ENCODE measurements at regions not wholly inside any gene's neighbourhood (a gene's known extent, or its start where the extent isn't known, plus 50 kb on each side); places are given as distances from the start of the nearest gene placed in this dataset.

DNA sequence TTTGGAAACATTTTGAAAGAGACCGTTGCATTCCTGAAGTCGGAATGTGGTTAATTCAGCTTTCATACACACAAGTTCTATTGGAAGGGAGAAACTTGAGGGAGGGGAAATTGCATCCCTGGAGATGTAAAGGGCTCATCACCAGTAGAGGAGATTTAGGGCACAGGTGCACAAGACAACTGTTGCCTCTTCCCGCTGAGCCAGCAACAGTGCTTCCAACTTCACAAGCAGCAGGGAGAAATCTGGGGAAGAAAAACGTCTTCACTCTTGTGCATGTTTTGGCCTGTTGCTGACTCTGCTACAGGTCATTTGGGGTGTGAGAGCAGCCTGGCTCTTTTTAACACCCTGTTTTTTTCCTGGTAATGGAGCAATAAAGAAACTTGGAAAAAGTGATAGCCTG is 277.9 kb downstream of the GAS1 start:
- no peaks in the 10 kb centered on the region for H3K9me3 ChIP-seq (ENCODE audit: control insufficient read depth, low read length)
- no peaks in the 10 kb centered on the region for H3K4me1 ChIP-seq (ENCODE audit: control insufficient read depth, insufficient read depth, low read length)
- no peak overlapping the region for H3K27ac ChIP-seq (ENCODE audit: insufficient read depth, low read depth, low read length, poor library complexity, severe bottlenecking)
- no peaks in the 10 kb centered on the region for H3K27me3 ChIP-seq (ENCODE audit: control insufficient read depth, insufficient read depth, low read length, poor library complexity, severe bottlenecking)
- no peaks in the 10 kb centered on the region for H3K36me3 ChIP-seq (ENCODE audit: control insufficient read depth, insufficient read depth, low read length)
- 74 to 86% methylated on average over 4 of the region's 4 CpGs for WGBS, 2 experiments
- H3K4me3 ChIP-seq (ENCODE audit: insufficient read depth, low read depth, low read length), result no peak overlapping the region

DNA sequence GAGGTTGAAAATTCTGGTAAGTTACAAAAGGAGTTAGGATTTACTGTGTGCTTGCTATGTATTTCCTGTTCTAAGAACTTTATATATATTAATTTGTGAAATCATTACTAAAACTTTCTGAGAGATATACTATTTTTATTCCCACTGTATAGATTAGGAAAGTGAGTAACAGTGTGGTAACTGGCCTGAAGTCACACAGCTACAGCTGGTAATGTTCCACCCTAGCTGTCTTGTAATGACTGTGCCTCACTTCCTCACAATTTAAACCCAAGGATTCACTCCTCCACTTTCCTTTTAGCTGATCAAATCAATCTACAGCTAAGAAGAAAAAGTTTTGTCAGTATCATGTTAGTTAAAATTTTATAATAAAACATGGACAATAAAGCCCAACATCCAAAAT is 278.8 kb downstream of the GAS1 start:
- no peak overlapping the region for H3K4me3 ChIP-seq (ENCODE audit: insufficient read depth, low read depth, low read length)
- no peak overlapping the region for H3K27ac ChIP-seq (ENCODE audit: insufficient read depth, low read depth, low read length, poor library complexity, severe bottlenecking)
- H3K36me3 ChIP-seq (ENCODE audit: control insufficient read depth, insufficient read depth, low read length), result no peaks in the 10 kb centered on the region
- H3K27me3 ChIP-seq (ENCODE audit: control insufficient read depth, insufficient read depth, low read length, poor library complexity, severe bottlenecking), result no peaks in the 10 kb centered on the region
- H3K9me3 ChIP-seq (ENCODE audit: control insufficient read depth, low read length), result no peaks in the 10 kb centered on the region
- H3K4me1 ChIP-seq (ENCODE audit: control insufficient read depth, insufficient read depth, low read length), result no peaks in the 10 kb centered on the region

- Histone ChIP-seq H3K9me3 (ENCODE audit: control insufficient read depth, low read length) (no peaks in the 10 kb centered on the region), H3K4me3 (ENCODE audit: insufficient read depth, low read depth, low read length) (no peak overlapping the region), H3K27me3 (ENCODE audit: control insufficient read depth, insufficient read depth, low read length, poor library complexity, severe bottlenecking) (no peaks in the 10 kb centered on the region), H3K4me1 (ENCODE audit: control insufficient read depth, insufficient read depth, low read length) (no peaks in the 10 kb centered on the region), H3K27ac (ENCODE audit: insufficient read depth, low read depth, low read length, poor library complexity, severe bottlenecking) (no peak overlapping the region), H3K36me3 (ENCODE audit: control insufficient read depth, insufficient read depth, low read length) (no peaks in the 10 kb centered on the region)
- WGBS, 2 experiments, result 92 to 97% methylated on average over 4 of the region's 4 CpGs
Measured at GRCh38 chr9:86667307-86667706, 280.0 kb downstream of the GAS1 start.

DNA sequence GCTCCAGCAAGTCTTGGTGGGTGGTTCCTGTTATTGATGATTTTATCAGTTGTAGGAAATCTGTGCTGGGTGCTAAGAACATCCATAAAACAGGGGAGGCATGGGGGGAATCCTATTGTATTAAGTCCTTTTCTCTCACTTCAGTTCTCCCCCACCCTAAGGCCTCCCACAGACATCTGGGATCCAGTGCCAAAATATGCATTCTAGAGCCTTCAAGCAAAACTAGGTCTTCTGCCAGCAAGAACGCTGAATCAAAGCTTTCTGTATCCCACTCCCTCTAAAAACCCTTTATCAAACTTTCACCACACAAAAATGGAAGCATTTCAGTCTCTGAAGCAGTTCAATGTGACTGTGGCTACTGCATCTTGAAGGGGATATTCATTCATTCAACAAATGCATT is 281.9 kb downstream of the GAS1 start:
- 91 to 95% methylated on average over 1 of the region's 1 CpG for WGBS, 2 experiments
- H3K4me3 ChIP-seq (ENCODE audit: insufficient read depth, low read depth, low read length), result no peak overlapping the region
- no peaks in the 10 kb centered on the region for H3K27me3 ChIP-seq (ENCODE audit: control insufficient read depth, insufficient read depth, low read length, poor library complexity, severe bottlenecking)
- H3K27ac ChIP-seq (ENCODE audit: insufficient read depth, low read depth, low read length, poor library complexity, severe bottlenecking), result no peak overlapping the region
- no peaks in the 10 kb centered on the region for H3K4me1 ChIP-seq (ENCODE audit: control insufficient read depth, insufficient read depth, low read length)
- H3K36me3 ChIP-seq (ENCODE audit: control insufficient read depth, insufficient read depth, low read length), result no peaks in the 10 kb centered on the region
- no peaks in the 10 kb centered on the region for H3K9me3 ChIP-seq (ENCODE audit: control insufficient read depth, low read length)

GRCh38 chr9:86664603-86665002 is 282.7 kb downstream of the GAS1 start:
- H3K4me3 ChIP-seq (ENCODE audit: insufficient read depth, low read depth, low read length), result no peak overlapping the region

DNA sequence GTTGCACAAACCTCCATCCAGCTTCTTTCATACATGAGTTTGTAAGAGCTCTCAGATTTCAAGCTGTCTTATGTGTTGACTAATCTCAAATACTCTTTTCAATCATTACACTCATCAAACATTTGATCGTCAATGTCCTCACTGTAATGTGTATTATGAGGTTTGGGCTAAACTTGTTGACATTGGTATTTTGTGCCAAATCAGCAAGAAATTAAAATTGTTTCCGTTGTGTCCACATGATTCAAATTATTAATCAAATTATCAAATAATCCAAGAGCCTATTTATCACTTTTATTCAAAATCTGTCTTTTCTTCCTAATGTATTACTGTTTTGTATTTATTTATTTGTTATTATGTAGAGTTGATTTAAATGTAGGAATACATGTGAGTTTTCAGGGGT is 283.4 kb downstream of the GAS1 start:
- Histone ChIP-seq H3K27me3 (ENCODE audit: control insufficient read depth, insufficient read depth, low read length, poor library complexity, severe bottlenecking) (no peaks in the 10 kb centered on the region), H3K27ac (ENCODE audit: insufficient read depth, low read depth, low read length, poor library complexity, severe bottlenecking) (no peak overlapping the region), H3K36me3 (ENCODE audit: control insufficient read depth, insufficient read depth, low read length) (no peaks in the 10 kb centered on the region), H3K4me1 (ENCODE audit: control insufficient read depth, insufficient read depth, low read length) (no peaks in the 10 kb centered on the region), H3K9me3 (ENCODE audit: control insufficient read depth, low read length) (no peaks in the 10 kb centered on the region), H3K4me3 (ENCODE audit: insufficient read depth, low read depth, low read length) (no peak overlapping the region)
- WGBS, 2 experiments, result 100% methylated on average over 1 of the region's 2 CpGs; no CpG with 5 or more reads in 1 of the 2 experiments

More at GRCh38 chr9:86664603-86665002, 282.7 kb downstream of the GAS1 start:
- no peaks in the 10 kb centered on the region for H3K27me3 ChIP-seq (ENCODE audit: control insufficient read depth, insufficient read depth, low read length, poor library complexity, severe bottlenecking)
- WGBS, 2 experiments, result 94 to 96% methylated on average over 7 of the region's 7 CpGs
- no peaks in the 10 kb centered on the region for H3K9me3 ChIP-seq (ENCODE audit: control insufficient read depth, low read length)
- H3K4me1 ChIP-seq (ENCODE audit: control insufficient read depth, insufficient read depth, low read length), result no peaks in the 10 kb centered on the region
- H3K27ac ChIP-seq (ENCODE audit: insufficient read depth, low read depth, low read length, poor library complexity, severe bottlenecking), result no peak overlapping the region
- H3K36me3 ChIP-seq (ENCODE audit: control insufficient read depth, insufficient read depth, low read length), result no peaks in the 10 kb centered on the region

DNA sequence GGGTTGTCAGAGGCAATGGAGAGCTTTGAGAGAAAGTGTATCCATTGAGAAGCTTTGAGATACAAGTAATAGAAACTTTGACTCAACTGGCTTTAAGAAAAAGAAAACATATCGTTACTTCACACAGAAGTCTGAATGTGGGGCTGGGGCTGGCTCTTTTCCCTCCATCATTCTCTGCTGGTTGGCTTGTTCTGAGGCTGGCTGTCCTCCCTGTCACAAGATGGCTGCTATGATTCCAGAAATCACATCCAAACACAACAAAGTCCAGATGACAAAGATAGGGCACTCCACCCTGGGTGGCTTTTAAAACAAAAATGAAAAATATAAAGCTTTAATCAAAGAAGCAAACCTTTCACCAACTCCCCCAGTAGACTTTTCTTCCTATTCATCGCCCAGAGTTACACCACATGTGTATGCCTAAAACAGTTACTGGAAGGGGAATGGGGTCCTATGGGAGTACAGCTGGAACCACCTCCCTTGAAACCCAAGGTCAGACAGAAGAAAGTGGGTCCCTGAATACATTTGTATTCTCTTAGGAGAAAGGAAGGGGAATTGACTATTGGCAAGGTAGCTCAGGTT is 284.3 kb downstream of the GAS1 start:
- WGBS, 2 experiments, result 100% methylated on average over 2 of the region's 2 CpGs
- Histone ChIP-seq H3K4me1 (ENCODE audit: control insufficient read depth, insufficient read depth, low read length) (no peaks in the 10 kb centered on the region), H3K9me3 (ENCODE audit: control insufficient read depth, low read length) (no peaks in the 10 kb centered on the region), H3K4me3 (ENCODE audit: insufficient read depth, low read depth, low read length) (no peak overlapping the region), H3K36me3 (ENCODE audit: control insufficient read depth, insufficient read depth, low read length) (no peaks in the 10 kb centered on the region), H3K27me3 (ENCODE audit: control insufficient read depth, insufficient read depth, low read length, poor library complexity, severe bottlenecking) (no peaks in the 10 kb centered on the region), H3K27ac (ENCODE audit: insufficient read depth, low read depth, low read length, poor library complexity, severe bottlenecking) (no peak overlapping the region)

- 90 to 93% methylated on average over 7 of the region's 7 CpGs for WGBS, 2 experiments
- Histone ChIP-seq H3K36me3 (ENCODE audit: control insufficient read depth, insufficient read depth, low read length) (no peaks in the 10 kb centered on the region), H3K27ac (ENCODE audit: insufficient read depth, low read depth, low read length, poor library complexity, severe bottlenecking) (no peak overlapping the region), H3K4me3 (ENCODE audit: insufficient read depth, low read depth, low read length) (no peak overlapping the region), H3K27me3 (ENCODE audit: control insufficient read depth, insufficient read depth, low read length, poor library complexity, severe bottlenecking) (no peaks in the 10 kb centered on the region), H3K9me3 (ENCODE audit: control insufficient read depth, low read length) (no peaks in the 10 kb centered on the region), H3K4me1 (ENCODE audit: control insufficient read depth, insufficient read depth, low read length) (no peaks in the 10 kb centered on the region)
Measured at GRCh38 chr9:86660146-86660943, 287.0 kb downstream of the GAS1 start.

- WGBS, 2 experiments, result 73 to 76% methylated on average over 3 of the region's 3 CpGs
- H3K4me3 ChIP-seq (ENCODE audit: insufficient read depth, low read depth, low read length), result no peak overlapping the region
- H3K9me3 ChIP-seq (ENCODE audit: control insufficient read depth, low read length), result no peaks in the 10 kb centered on the region
- H3K4me1 ChIP-seq (ENCODE audit: control insufficient read depth, insufficient read depth, low read length), result no peaks in the 10 kb centered on the region
- H3K27ac ChIP-seq (ENCODE audit: insufficient read depth, low read depth, low read length, poor library complexity, severe bottlenecking), result no peak overlapping the region
- no peaks in the 10 kb centered on the region for H3K27me3 ChIP-seq (ENCODE audit: control insufficient read depth, insufficient read depth, low read length, poor library complexity, severe bottlenecking)
- no peaks in the 10 kb centered on the region for H3K36me3 ChIP-seq (ENCODE audit: control insufficient read depth, insufficient read depth, low read length)
Measured at GRCh38 chr9:86659413-86660046, 287.8 kb downstream of the GAS1 start.

DNA sequence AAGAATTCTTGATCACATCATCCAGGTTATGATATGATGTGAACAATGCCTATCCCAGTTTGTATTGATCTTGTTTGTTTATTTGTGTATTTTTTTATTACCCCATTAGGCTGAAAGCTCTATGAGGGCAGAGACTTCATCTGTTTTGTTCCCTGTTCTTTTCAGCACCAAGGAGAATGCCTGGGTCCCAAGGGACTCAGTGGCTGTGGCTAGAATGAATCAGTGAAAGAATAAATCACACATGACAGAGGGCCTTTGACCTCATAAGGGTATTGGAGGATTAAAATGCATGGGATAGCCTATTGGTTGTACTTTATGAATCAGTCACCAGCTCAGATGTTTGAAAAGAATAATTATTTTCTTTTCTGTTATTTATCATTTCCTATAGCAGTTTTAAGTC is 292.2 kb downstream of the GAS1 start:
- no peaks in the 10 kb centered on the region for H3K27me3 ChIP-seq (ENCODE audit: control insufficient read depth, insufficient read depth, low read length, poor library complexity, severe bottlenecking)
- no peaks in the 10 kb centered on the region for H3K9me3 ChIP-seq (ENCODE audit: control insufficient read depth, low read length)
- no peak overlapping the region for H3K27ac ChIP-seq (ENCODE audit: insufficient read depth, low read depth, low read length, poor library complexity, severe bottlenecking)
- no peaks in the 10 kb centered on the region for H3K4me1 ChIP-seq (ENCODE audit: control insufficient read depth, insufficient read depth, low read length)
- no peak overlapping the region for H3K4me3 ChIP-seq (ENCODE audit: insufficient read depth, low read depth, low read length)
- no peaks in the 10 kb centered on the region for H3K36me3 ChIP-seq (ENCODE audit: control insufficient read depth, insufficient read depth, low read length)

Measured in ectodermal cell (in vitro differentiated cells).